ENCODE measurements at regions not wholly inside any gene's neighbourhood (a gene's known extent, or its start where the extent isn't known, plus 50 kb on each side); places are given as distances from the start of the nearest gene placed in this dataset.
"Not testable (repeated sequence)": the region's sequence is repeated elsewhere in the genome, so short reads cannot be mapped to it uniquely, and the experiment has no call there.

DNA sequence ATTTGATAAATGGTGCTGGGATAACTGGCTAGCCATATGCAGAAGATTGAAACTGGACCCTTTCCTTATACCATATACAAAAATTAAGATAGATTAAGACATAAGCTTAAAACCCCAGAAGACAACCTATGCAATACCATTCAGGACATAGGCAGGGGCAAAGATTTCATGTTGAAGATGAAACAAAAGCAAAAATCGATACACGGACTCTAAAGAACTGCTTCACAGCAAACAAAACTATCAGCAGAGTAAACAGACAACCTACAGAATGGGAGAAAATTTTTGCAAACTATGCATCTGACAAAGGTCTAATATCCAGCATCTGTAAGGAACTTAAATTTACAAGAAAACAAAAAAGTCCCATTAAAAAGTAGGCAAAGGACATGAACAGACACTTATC lies 255.9 kb downstream of the TINAG start:
- not testable (repeated sequence) for H3K4me3 ChIP-seq (ENCODE audit: low read depth in 1 of 2, low read length in 2 of 2); H3K36me3 ChIP-seq (ENCODE audit: control insufficient read depth in 1 of 2, insufficient read depth in 2 of 2, low read length in 2 of 2); H3K27ac ChIP-seq (ENCODE audit: low read length); H3K4me1 ChIP-seq (ENCODE audit: control insufficient read depth in 1 of 2, insufficient read depth in 2 of 2, low read length in 2 of 2); H3K9me3 ChIP-seq (ENCODE audit: control insufficient read depth in 1 of 2, low read length in 2 of 2); H3K27me3 ChIP-seq (ENCODE audit: low read depth, low read length)

DNA sequence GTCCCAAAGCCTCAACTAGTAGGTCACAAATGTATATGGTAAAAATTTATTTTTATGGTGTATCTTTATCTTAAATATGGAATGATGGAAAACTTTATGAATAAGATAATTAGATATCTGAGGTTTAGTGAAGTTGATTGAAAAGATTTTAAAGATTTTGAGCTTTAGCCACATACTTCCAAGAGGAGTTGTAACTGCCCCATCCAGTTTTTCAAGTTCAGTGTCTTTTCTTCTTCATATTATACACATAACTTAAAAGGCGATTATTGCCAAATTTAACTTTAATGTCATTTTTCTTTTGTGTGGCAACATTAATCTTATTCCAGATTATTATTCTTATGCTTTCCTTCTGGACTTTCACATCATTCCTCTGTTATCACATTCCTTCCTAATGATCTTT lies 266.4 kb downstream of the TINAG start:
- no peak overlapping the region for H3K27ac ChIP-seq (ENCODE audit: low read length)
- H3K4me3 ChIP-seq (ENCODE audit: low read depth in 1 of 2, low read length in 2 of 2) = no peak overlapping the region
- no peaks in the 10 kb centered on the region for H3K4me1 ChIP-seq (ENCODE audit: control insufficient read depth in 1 of 2, insufficient read depth in 2 of 2, low read length in 2 of 2)

DNA sequence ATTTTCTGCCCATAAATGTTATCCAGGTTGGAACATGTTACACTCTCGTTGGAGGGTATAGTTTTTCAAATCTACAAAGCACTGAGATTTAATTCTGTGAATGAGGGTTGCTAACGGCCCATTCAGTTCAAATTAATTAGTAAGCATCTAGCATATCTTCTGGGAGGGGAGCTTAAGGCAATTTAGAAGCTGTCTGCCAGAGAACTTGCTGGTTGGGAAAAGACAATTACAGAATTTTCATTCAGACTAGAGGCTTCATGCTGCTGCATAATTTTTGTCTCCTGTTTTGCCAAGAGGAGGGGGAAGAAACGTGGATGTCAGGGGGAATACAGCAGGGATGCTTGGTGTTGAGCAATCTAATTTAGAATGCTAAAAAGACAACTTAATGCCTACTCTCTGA lies 268.3 kb upstream of the FAM83B start:
- Histone ChIP-seq H3K36me3 (ENCODE audit: control insufficient read depth in 1 of 2, insufficient read depth in 2 of 2, low read length in 2 of 2) (no peaks in the 10 kb centered on the region), H3K4me3 (ENCODE audit: low read depth in 1 of 2, low read length in 2 of 2) (no peak overlapping the region), H3K9me3 (ENCODE audit: control insufficient read depth in 1 of 2, low read length in 2 of 2) (no peaks in the 10 kb centered on the region), H3K4me1 (ENCODE audit: control insufficient read depth in 1 of 2, insufficient read depth in 2 of 2, low read length in 2 of 2) (no peaks in the 10 kb centered on the region), H3K27me3 (ENCODE audit: low read depth, low read length) (no peaks in the 10 kb centered on the region), H3K27ac (ENCODE audit: low read length) (no peak overlapping the region)

More for the DNA sequence above, 266.4 kb downstream of the TINAG start:
- H3K27me3 ChIP-seq (ENCODE audit: low read depth, low read length) = no peaks in the 10 kb centered on the region
- H3K9me3 ChIP-seq (ENCODE audit: control insufficient read depth in 1 of 2, low read length in 2 of 2) = no peaks in the 10 kb centered on the region
- H3K36me3 ChIP-seq (ENCODE audit: control insufficient read depth in 1 of 2, insufficient read depth in 2 of 2, low read length in 2 of 2) = no peaks in the 10 kb centered on the region

DNA sequence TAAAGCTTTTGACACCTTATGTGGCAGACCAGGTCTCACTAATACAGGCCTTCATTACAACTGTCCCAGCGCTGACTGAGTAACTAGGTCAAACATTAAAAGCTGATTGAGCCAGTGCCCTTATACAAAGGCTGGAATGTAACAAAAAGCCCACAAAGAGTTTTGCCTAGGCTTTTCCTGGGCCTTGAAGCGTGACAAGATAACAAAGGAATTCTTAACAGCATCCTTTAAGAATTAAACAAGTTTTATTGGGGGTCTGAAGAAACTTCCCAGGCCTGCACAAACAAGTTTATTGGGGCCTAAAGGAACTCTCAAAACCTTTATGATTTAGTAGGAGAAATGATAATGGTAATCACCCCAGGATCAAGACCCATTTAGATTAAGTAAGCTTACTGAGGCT lies 267.6 kb upstream of the FAM83B start:
- H3K36me3 ChIP-seq (ENCODE audit: control insufficient read depth in 1 of 2, insufficient read depth in 2 of 2, low read length in 2 of 2) = no peaks in the 10 kb centered on the region
- no peaks in the 10 kb centered on the region for H3K4me1 ChIP-seq (ENCODE audit: control insufficient read depth in 1 of 2, insufficient read depth in 2 of 2, low read length in 2 of 2)
- H3K27ac ChIP-seq (ENCODE audit: low read length) = no peak overlapping the region
- H3K9me3 ChIP-seq (ENCODE audit: control insufficient read depth in 1 of 2, low read length in 2 of 2) = no peaks in the 10 kb centered on the region
- H3K27me3 ChIP-seq (ENCODE audit: low read depth, low read length) = no peaks in the 10 kb centered on the region
- H3K4me3 ChIP-seq (ENCODE audit: low read depth in 1 of 2, low read length in 2 of 2) = no peak overlapping the region

DNA sequence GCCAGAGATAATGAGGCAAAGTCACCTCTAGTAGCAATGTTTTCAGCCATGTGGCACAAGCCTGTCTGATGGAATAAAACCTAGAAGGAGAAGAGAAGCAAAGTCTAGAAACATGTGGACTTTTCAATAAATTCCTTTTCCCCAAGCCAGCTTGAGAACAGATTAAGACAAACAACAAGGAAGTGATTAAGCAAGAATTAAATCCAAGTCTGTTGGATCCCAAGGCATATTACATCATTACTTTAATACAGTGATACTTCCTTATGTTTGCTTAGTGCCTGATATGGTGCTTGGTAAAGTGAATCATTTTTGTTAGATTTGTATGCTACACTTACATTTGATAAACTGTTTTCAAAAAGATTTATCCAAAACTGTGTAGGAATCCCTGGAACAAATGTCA lies 260.3 kb upstream of the FAM83B start:
- no peaks in the 10 kb centered on the region for H3K36me3 ChIP-seq (ENCODE audit: control insufficient read depth in 1 of 2, insufficient read depth in 2 of 2, low read length in 2 of 2)
- H3K4me1 ChIP-seq (ENCODE audit: control insufficient read depth in 1 of 2, insufficient read depth in 2 of 2, low read length in 2 of 2) = no peaks in the 10 kb centered on the region
- H3K27ac ChIP-seq (ENCODE audit: low read length) = no peak overlapping the region
- no peaks in the 10 kb centered on the region for H3K27me3 ChIP-seq (ENCODE audit: low read depth, low read length)
- no peaks in the 10 kb centered on the region for H3K9me3 ChIP-seq (ENCODE audit: control insufficient read depth in 1 of 2, low read length in 2 of 2)
- no peak overlapping the region for H3K4me3 ChIP-seq (ENCODE audit: low read depth in 1 of 2, low read length in 2 of 2)

DNA sequence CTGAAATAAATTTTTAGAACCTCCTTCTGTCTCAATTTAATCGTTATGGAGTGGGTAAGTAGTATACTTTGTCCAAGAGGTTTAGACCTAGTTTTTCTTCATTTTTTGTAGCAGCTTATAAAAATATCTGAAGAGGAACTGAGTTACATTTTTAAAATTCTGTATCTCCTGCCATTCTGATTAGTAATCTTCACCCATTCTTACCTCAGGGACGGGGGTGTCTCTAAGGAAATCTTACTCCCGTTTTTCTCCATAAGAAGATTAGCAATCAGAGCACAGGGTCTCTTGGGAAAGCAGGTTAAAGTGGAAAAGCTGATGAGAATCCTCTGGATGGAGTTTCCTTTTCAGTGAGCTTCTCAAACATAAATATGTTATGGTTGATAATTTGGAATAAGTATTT lies 259.3 kb upstream of the FAM83B start:
- H3K27ac ChIP-seq (ENCODE audit: low read length) = no peak overlapping the region
- H3K27me3 ChIP-seq (ENCODE audit: low read depth, low read length) = no peaks in the 10 kb centered on the region
- H3K36me3 ChIP-seq (ENCODE audit: control insufficient read depth in 1 of 2, insufficient read depth in 2 of 2, low read length in 2 of 2) = no peaks in the 10 kb centered on the region
- no peaks in the 10 kb centered on the region for H3K9me3 ChIP-seq (ENCODE audit: control insufficient read depth in 1 of 2, low read length in 2 of 2)
- no peak overlapping the region for H3K4me3 ChIP-seq (ENCODE audit: low read depth in 1 of 2, low read length in 2 of 2)
- H3K4me1 ChIP-seq (ENCODE audit: control insufficient read depth in 1 of 2, insufficient read depth in 2 of 2, low read length in 2 of 2) = no peaks in the 10 kb centered on the region

DNA sequence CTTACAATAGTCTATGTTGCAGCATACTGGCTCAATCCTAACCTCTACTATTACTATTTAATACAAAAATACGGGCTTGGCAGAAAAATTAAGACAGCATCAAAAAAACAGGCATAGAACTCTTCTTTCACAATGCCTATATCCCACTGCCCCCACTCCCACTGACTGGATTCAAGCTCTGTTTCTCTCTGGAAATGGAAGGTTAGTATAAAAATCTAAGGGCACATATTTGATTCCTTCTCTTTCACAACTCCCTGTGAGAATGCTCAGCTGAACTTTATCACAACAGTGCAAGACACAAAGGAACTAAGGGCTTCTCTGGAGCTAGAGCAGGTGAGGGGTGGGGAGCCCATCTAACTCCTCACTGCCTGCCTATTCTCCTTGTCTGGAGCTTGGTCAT lies 258.4 kb upstream of the FAM83B start:
- H3K27me3 ChIP-seq (ENCODE audit: low read depth, low read length) = no peaks in the 10 kb centered on the region
- no peaks in the 10 kb centered on the region for H3K36me3 ChIP-seq (ENCODE audit: control insufficient read depth in 1 of 2, insufficient read depth in 2 of 2, low read length in 2 of 2)
- no peak overlapping the region for H3K4me3 ChIP-seq (ENCODE audit: low read depth in 1 of 2, low read length in 2 of 2)
- H3K9me3 ChIP-seq (ENCODE audit: control insufficient read depth in 1 of 2, low read length in 2 of 2) = no peaks in the 10 kb centered on the region
- H3K4me1 ChIP-seq (ENCODE audit: control insufficient read depth in 1 of 2, insufficient read depth in 2 of 2, low read length in 2 of 2) = no peaks in the 10 kb centered on the region
- no peak overlapping the region for H3K27ac ChIP-seq (ENCODE audit: low read length)

DNA sequence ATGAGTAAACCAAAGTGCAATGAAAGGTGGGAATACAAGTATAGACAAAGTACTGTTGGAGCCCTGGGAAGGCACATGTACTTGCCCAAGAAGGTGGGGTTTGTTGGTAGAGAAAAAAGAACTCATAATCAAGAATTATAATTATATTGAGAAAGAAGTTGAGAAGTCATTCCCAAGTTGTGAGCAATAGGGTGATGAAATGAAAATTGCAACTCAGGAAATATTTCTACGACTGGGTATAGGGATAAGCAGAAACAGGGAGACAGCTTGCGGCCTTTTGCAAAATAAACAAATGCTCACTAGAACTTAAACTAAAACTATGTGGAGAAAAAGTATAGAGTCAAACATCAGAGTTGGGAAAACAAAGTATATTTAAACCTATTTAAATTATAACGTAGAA lies 250.7 kb upstream of the FAM83B start:
- no peaks in the 10 kb centered on the region for H3K9me3 ChIP-seq (ENCODE audit: control insufficient read depth in 1 of 2, low read length in 2 of 2)
- H3K27me3 ChIP-seq (ENCODE audit: low read depth, low read length) = no peaks in the 10 kb centered on the region
- no peaks in the 10 kb centered on the region for H3K4me1 ChIP-seq (ENCODE audit: control insufficient read depth in 1 of 2, insufficient read depth in 2 of 2, low read length in 2 of 2)
- H3K36me3 ChIP-seq (ENCODE audit: control insufficient read depth in 1 of 2, insufficient read depth in 2 of 2, low read length in 2 of 2) = no peaks in the 10 kb centered on the region
- no peak overlapping the region for H3K27ac ChIP-seq (ENCODE audit: low read length)
- no peak overlapping the region for H3K4me3 ChIP-seq (ENCODE audit: low read depth in 1 of 2, low read length in 2 of 2)

DNA sequence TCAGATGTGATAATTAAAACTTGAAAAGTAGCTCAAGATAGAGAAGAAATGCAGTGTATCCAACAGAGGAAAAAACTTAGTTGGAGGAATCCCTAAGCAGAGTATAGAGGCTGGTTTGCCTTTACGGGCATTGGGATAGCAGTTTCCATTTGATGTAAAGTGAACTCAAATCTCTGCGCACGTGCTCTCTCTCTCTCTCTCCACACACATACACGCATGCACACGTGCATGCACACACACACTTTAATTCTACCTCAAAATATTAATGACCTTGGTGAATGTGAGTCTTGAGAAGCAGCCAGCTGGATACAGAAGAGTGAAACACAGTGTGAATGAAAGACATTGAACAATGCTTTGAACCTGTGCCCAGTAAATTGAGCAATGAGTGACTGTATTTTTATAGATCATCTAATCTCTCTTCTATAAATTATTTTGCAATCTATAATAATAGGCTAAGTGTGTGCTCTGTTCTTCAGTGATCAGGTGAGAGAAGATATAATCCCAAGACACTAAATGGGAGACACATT lies 247.7 kb upstream of the FAM83B start:
- Histone ChIP-seq H3K36me3 (ENCODE audit: control insufficient read depth in 1 of 2, insufficient read depth in 2 of 2, low read length in 2 of 2) (no peaks in the 10 kb centered on the region), H3K9me3 (ENCODE audit: control insufficient read depth in 1 of 2, low read length in 2 of 2) (no peaks in the 10 kb centered on the region), H3K27me3 (ENCODE audit: low read depth, low read length) (no peaks in the 10 kb centered on the region), H3K4me3 (ENCODE audit: low read depth in 1 of 2, low read length in 2 of 2) (no peak overlapping the region), H3K27ac (ENCODE audit: low read length) (no peak overlapping the region), H3K4me1 (ENCODE audit: control insufficient read depth in 1 of 2, insufficient read depth in 2 of 2, low read length in 2 of 2) (no peaks in the 10 kb centered on the region)

DNA sequence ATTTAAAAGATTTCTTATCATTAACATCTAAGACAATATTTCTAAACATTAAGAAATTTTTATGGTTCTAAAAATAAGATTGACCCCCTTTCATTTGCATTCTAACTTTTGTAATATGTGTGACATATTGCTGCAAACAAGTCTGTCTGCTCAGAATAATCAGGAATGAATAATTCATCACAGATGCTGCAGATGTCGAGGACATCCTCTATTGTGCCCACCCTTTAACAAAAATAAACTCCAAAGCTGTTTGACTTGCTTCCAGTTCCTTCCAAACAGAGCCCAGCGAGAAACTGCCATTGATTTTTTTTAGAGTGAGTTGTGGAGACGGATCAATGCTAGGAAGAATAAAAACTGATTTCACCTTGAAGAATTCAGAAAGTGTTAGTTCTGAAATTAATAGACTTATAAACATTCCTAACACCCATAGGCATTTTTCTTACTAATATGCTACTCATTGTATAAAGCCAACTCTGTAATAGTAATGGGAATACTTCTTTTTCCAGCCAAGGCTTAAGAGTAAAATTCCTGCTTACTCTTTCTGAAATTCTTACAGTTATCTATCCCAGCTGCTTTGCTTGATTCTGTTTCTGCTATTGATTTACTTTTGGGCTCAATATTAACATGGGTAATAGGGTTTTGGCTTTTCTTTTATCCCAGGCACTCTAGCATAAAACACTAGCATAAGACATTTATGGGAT lies 244.8 kb upstream of the FAM83B start:
- no peaks in the 10 kb centered on the region for H3K9me3 ChIP-seq (ENCODE audit: control insufficient read depth in 1 of 2, low read length in 2 of 2)
- no peak overlapping the region for H3K4me3 ChIP-seq (ENCODE audit: low read depth in 1 of 2, low read length in 2 of 2)
- H3K4me1 ChIP-seq (ENCODE audit: control insufficient read depth in 1 of 2, insufficient read depth in 2 of 2, low read length in 2 of 2) = no peaks in the 10 kb centered on the region
- no peaks in the 10 kb centered on the region for H3K36me3 ChIP-seq (ENCODE audit: control insufficient read depth in 1 of 2, insufficient read depth in 2 of 2, low read length in 2 of 2)
- no peaks in the 10 kb centered on the region for H3K27me3 ChIP-seq (ENCODE audit: low read depth, low read length)
- H3K27ac ChIP-seq (ENCODE audit: low read length) = no peak overlapping the region

DNA sequence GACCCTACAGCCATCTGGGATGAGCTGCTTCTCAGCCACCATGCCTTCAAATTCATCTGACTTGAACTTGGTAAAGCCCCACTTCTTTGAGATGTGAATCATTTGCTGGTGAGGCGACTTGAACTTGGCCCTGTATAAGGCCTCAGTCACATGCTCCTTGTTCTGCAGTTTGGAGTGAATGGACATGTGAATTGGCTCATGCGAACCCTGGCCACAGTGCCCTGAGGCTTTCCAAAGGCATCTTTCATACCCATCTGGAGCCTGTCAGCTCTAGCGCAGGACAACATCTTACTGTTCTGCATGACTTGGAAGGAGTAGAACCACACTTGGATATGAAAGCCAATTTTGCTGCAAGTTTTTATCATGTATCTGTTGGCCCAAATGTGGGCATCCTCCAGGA lies 244.0 kb upstream of the FAM83B start:
- no peak overlapping the region for H3K27ac ChIP-seq (ENCODE audit: low read length)
- no peak overlapping the region for H3K4me3 ChIP-seq (ENCODE audit: low read depth in 1 of 2, low read length in 2 of 2)
- H3K36me3 ChIP-seq (ENCODE audit: control insufficient read depth in 1 of 2, insufficient read depth in 2 of 2, low read length in 2 of 2) = no peaks in the 10 kb centered on the region
- H3K4me1 ChIP-seq (ENCODE audit: control insufficient read depth in 1 of 2, insufficient read depth in 2 of 2, low read length in 2 of 2) = no peaks in the 10 kb centered on the region
- H3K27me3 ChIP-seq (ENCODE audit: low read depth, low read length) = no peaks in the 10 kb centered on the region
- H3K9me3 ChIP-seq (ENCODE audit: control insufficient read depth in 1 of 2, low read length in 2 of 2) = no peaks in the 10 kb centered on the region

DNA sequence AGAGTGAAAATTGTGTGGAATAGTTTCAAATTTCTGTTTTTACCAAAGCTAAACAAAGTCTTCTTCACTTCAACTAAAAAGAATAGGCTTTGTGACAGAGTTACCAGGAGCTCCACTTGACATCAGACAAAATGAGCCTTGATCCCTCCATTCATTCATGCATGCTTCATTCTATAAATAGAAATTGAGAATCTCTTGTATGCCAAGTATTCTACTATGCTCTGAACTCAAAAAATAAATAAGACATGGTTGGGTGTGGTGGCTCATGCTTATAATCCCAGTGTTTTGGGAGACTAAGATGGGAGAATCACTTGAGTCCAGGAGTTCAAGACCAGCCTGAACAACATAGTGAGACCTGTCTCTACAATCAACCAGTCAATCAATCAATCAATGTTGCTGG lies 236.6 kb upstream of the FAM83B start:
- Histone ChIP-seq H3K4me1 (ENCODE audit: control insufficient read depth in 1 of 2, insufficient read depth in 2 of 2, low read length in 2 of 2) (no peaks in the 10 kb centered on the region), H3K9me3 (ENCODE audit: control insufficient read depth in 1 of 2, low read length in 2 of 2) (no peaks in the 10 kb centered on the region)

More for the DNA sequence above, 236.6 kb upstream of the FAM83B start:
- H3K27ac ChIP-seq (ENCODE audit: low read length) = no peak overlapping the region
- H3K36me3 ChIP-seq (ENCODE audit: control insufficient read depth in 1 of 2, insufficient read depth in 2 of 2, low read length in 2 of 2) = no peaks in the 10 kb centered on the region
- H3K4me3 ChIP-seq (ENCODE audit: low read depth in 1 of 2, low read length in 2 of 2) = no peak overlapping the region
- no peaks in the 10 kb centered on the region for H3K27me3 ChIP-seq (ENCODE audit: low read depth, low read length)

All from muscle layer of duodenum (tissue), 2 donors.